ENCODE measurements at regions not wholly inside any gene's neighbourhood (a gene's known extent, or its start where the extent isn't known, plus 50 kb on each side); places are given as distances from the start of the nearest gene placed in this dataset.

DNA sequence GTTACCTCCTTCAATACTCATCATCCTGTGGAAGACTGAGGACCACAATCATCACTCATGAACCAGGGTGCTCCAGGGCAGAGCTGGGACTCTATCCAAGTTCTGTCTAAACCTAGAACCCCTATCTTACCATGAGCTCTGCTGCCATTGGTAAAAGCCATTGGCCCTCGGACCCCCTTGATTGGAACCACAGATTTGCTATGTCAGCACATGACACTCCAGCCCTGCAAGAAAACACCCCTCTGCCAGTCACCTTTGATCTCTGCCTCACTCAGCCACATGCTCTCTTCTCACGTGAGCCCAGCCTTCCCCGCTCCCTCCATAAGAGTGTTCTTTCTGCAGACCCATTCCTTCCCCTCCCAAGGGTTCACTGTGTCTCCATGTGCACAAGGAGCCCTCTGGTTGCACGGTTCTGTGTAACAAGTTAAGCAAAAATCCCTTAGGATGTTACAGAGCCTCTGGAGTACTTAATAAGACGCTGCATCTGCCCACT is 468.8 kb upstream of the DYNLRB2 start:
- TF ChIP-seq, protein P1, sequence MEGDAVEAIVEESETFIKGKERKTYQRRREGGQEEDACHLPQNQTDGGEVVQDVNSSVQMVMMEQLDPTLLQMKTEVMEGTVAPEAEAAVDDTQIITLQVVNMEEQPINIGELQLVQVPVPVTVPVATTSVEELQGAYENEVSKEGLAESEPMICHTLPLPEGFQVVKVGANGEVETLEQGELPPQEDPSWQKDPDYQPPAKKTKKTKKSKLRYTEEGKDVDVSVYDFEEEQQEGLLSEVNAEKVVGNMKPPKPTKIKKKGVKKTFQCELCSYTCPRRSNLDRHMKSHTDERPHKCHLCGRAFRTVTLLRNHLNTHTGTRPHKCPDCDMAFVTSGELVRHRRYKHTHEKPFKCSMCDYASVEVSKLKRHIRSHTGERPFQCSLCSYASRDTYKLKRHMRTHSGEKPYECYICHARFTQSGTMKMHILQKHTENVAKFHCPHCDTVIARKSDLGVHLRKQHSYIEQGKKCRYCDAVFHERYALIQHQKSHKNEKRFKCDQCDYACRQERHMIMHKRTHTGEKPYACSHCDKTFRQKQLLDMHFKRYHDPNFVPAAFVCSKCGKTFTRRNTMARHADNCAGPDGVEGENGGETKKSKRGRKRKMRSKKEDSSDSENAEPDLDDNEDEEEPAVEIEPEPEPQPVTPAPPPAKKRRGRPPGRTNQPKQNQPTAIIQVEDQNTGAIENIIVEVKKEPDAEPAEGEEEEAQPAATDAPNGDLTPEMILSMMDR (IDR thresholded peaks at IDR 0.05), result no peak
- TF ChIP-seq POLR2A (IDR thresholded peaks at IDR 0.05), result no peak
